ENCODE measurements at regions not wholly inside any gene's neighbourhood (a gene's known extent, or its start where the extent isn't known, plus 50 kb on each side); places are given as distances from the start of the nearest gene placed in this dataset.

DNA sequence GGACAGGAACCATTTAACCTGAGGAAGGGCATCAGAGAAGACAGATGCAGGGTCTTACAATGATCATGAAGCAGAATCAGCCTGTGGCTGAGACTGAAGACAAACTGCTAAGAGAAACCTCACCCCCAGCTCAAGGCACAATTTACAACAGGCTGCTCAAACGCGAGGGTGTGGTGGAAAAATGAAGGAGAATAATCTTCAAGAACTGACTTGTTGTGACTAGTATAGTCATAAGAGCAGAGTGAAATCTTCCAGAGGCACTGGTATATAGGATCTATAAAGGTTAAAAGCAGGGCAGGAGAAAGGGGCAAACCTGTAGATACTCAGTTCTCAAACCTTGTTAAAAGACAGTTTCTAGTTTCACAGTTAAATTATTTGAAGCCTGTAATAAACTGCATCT is 1155.8 kb upstream of the TMEFF2 start (continued):
- TF ChIP-seq EZH2 (IDR thresholded peaks at IDR 0.05; ENCODE audit: low read depth, low read length, severe bottlenecking), result no peak
- TF ChIP-seq FOSL1 (IDR thresholded peaks at IDR 0.05; ENCODE audit: insufficient read depth, low read depth, low read length), result no peak
- TF ChIP-seq TEAD4 (IDR thresholded peaks at IDR 0.05; ENCODE audit: low read depth, low read length), result no peak
- TF ChIP-seq, protein P1, sequence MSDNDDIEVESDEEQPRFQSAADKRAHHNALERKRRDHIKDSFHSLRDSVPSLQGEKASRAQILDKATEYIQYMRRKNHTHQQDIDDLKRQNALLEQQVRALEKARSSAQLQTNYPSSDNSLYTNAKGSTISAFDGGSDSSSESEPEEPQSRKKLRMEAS (IDR thresholded peaks at IDR 0.05), result no peak
